ENCODE measurements at regions not wholly inside any gene's neighbourhood (a gene's known extent, or its start where the extent isn't known, plus 50 kb on each side); places are given as distances from the start of the nearest gene placed in this dataset.

GRCh38 chr1:87674791-87675190 lies 346.1 kb downstream of the LMO4 start:
- Mint-ChIP-seq H3K27ac (ENCODE audit: unreplicated experiment) (no peak overlapping the region), H3K4me1 (ENCODE audit: low read depth, unreplicated experiment) (no peaks in the 10 kb centered on the region), H3K36me3 (ENCODE audit: insufficient read depth, unreplicated experiment) (no peaks in the 10 kb centered on the region), H3K9me3 (ENCODE audit: unreplicated experiment) (no peaks in the 10 kb centered on the region), H3K4me3 (ENCODE audit: unreplicated experiment) (no peak overlapping the region), H3K27me3 (ENCODE audit: insufficient read depth, unreplicated experiment) (no peaks in the 10 kb centered on the region)
- DNase-seq = no peak
- CTCF ChIA-PET = interaction anchor here (0.6 kb wide), 1 partner anchor 824 kb away, joined by 3 read pairs; no protein-coding TSS in a partner anchor
- no peaks in the 10 kb centered on the region for H3K27me3 ChIP-seq (replicated peaks; ENCODE audit: control insufficient read depth, insufficient read depth, low read length)
- H3K36me3 ChIP-seq (ENCODE audit: control insufficient read depth, insufficient read depth, low read length) = no peaks in the 10 kb centered on the region
- no peaks in the 10 kb centered on the region for H3K4me1 ChIP-seq
- H3K4me3 ChIP-seq (ENCODE audit: low read depth, low read length) = no peak overlapping the region
- POLR2A ChIA-PET = no interaction called here
- H3K9me3 ChIP-seq = no peaks in the 10 kb centered on the region
- BruUV-seq (replicated peaks) = no TSS peak
- TF ChIP-seq CTCF (IDR thresholded peaks at IDR 0.05; ENCODE audit: insufficient read depth in 1 of 2, low read depth in 1 of 2, low read length in 1 of 2, severe bottlenecking in 1 of 2, unreplicated experiment in 1 of 2) = no peak
- intact Hi-C loops (cut with micrococcal nuclease; ENCODE audit: unreplicated experiment) = no loop called here

- Histone ChIP-seq H3K27me3 (replicated peaks; ENCODE audit: control insufficient read depth, insufficient read depth, low read length) (no peaks in the 10 kb centered on the region), H3K4me1 (no peaks in the 10 kb centered on the region), H3K36me3 (ENCODE audit: control insufficient read depth, insufficient read depth, low read length) (no peaks in the 10 kb centered on the region), H3K9me3 (no peaks in the 10 kb centered on the region), H3K4me3 (ENCODE audit: low read depth, low read length) (no peak overlapping the region)
- POLR2A ChIA-PET = no interaction called here
- TF ChIP-seq CTCF (IDR thresholded peaks at IDR 0.05; ENCODE audit: insufficient read depth in 1 of 2, low read depth in 1 of 2, low read length in 1 of 2, severe bottlenecking in 1 of 2, unreplicated experiment in 1 of 2) = no peak
- Mint-ChIP-seq H3K36me3 (ENCODE audit: insufficient read depth, unreplicated experiment) (no peaks in the 10 kb centered on the region), H3K4me3 (ENCODE audit: unreplicated experiment) (no peak overlapping the region), H3K27ac (ENCODE audit: unreplicated experiment) (no peak overlapping the region), H3K9me3 (ENCODE audit: unreplicated experiment) (no peaks in the 10 kb centered on the region), H3K4me1 (ENCODE audit: low read depth, unreplicated experiment) (peaks cover 5% of the 10 kb centered on the region), H3K27me3 (ENCODE audit: insufficient read depth, unreplicated experiment) (no peaks in the 10 kb centered on the region)
- CTCF ChIA-PET = no interaction called here
- no peak for DNase-seq
- BruUV-seq (replicated peaks) = no TSS peak
- intact Hi-C loops (cut with micrococcal nuclease; ENCODE audit: unreplicated experiment) = no loop called here
These were observed 349.6 kb downstream of the LMO4 start for GRCh38 chr1:87678266-87678665.

GRCh38 chr1:87682565-87682964 lies 353.9 kb downstream of the LMO4 start:
- no peak for TF ChIP-seq CTCF (IDR thresholded peaks at IDR 0.05; ENCODE audit: insufficient read depth in 1 of 2, low read depth in 1 of 2, low read length in 1 of 2, severe bottlenecking in 1 of 2, unreplicated experiment in 1 of 2)
- no peaks in the 10 kb centered on the region for H3K9me3 Mint-ChIP-seq (ENCODE audit: unreplicated experiment)
- peaks cover 7% of the 10 kb centered on the region for H3K4me1 Mint-ChIP-seq (ENCODE audit: low read depth, unreplicated experiment)
- intact Hi-C loops (cut with micrococcal nuclease; ENCODE audit: unreplicated experiment) = no loop called here
- no peaks in the 10 kb centered on the region for H3K27me3 Mint-ChIP-seq (ENCODE audit: insufficient read depth, unreplicated experiment)
- no peak overlapping the region for H3K4me3 Mint-ChIP-seq (ENCODE audit: unreplicated experiment)
- CTCF ChIA-PET = interaction anchor here (0.6 kb wide), 1 partner anchor 104 kb away, joined by 4 read pairs; no protein-coding TSS in a partner anchor
- Histone ChIP-seq H3K27me3 (replicated peaks; ENCODE audit: control insufficient read depth, insufficient read depth, low read length) (no peaks in the 10 kb centered on the region), H3K4me3 (ENCODE audit: low read depth, low read length) (no peak overlapping the region), H3K36me3 (ENCODE audit: control insufficient read depth, insufficient read depth, low read length) (no peaks in the 10 kb centered on the region), H3K9me3 (no peaks in the 10 kb centered on the region), H3K4me1 (no peaks in the 10 kb centered on the region)
- H3K36me3 Mint-ChIP-seq (ENCODE audit: insufficient read depth, unreplicated experiment) = no peaks in the 10 kb centered on the region
- no peak for DNase-seq
- POLR2A ChIA-PET = no interaction called here
- H3K27ac Mint-ChIP-seq (ENCODE audit: unreplicated experiment) = no peak overlapping the region
- no TSS peak for BruUV-seq (replicated peaks)

All from Caco-2 (cell line).